HepG2 (cell line): ENCODE measurements at regions not wholly inside any gene's neighbourhood (a gene's known extent, or its start where the extent isn't known, plus 50 kb on each side); places are given as distances from the start of the nearest gene placed in this dataset.

Experiments used
- ATAC-seq: fragments of 200-7000 bp; cut with Tn5 transposase; 3 replicates; pipeline ENCODE4 v1.9.1; 2020; ENCODE audit warnings: mild to moderate bottlenecking, moderate library complexity
- BruUV-seq: library from RNA; stranded (reverse); fragments of 400-500 nt; replicated peaks from 2 replicates; lab custom pipeline; 2021; lab: Mats Ljungman, UMichigan
- CTCF ChIA-PET: fragments of 300-600 bp; formaldehyde crosslinking; extraction: SDS; loops from one replicate; lab custom pipeline; 2021; ENCODE audit warnings: low total read pairs, inconsistent platforms, low intra/inter-chr PET ratio; lab: Yijun Ruan, JAX
- POLR2A ChIA-PET: fragments of 350-600 bp; sonication (Branson Sonifier 250); formaldehyde crosslinking; loops from one replicate; lab custom pipeline; 2020; ENCODE audit warnings: antibody characterized with exemption, inconsistent platforms; lab: Yijun Ruan, JAX
- DNase-seq: peaks from one replicate; pipeline ENCODE4 v3.0.0-alpha.2; 2015; ENCODE audit warnings: low spot score
- FAIRE-seq: peaks from 3 replicates; lab custom pipeline; 2011; peaks lifted over from hg19 to GRCh38; lab: Jason Lieb, UNC
- H2AFZ ChIP-seq: one replicate; pipeline ENCODE4 v1.6.1; 2011; ENCODE audit warnings: low read length, inconsistent platforms
- H3K27ac ChIP-seq: fragments of 300-600 bp; 3 replicates; pipeline ENCODE4 v1.8.0; 2011; ENCODE audit warnings: mixed run types, mild to moderate bottlenecking, mixed read lengths, low read length, inconsistent platforms; ENCODE audit not compliant: insufficient read depth; ENCODE audit errors: extremely low read length
- H3K27me3 ChIP-seq, 2 experiments: fragments of 200-600 bp in 1 of 2; 2 replicates in 1 of 2; 3 replicates in 1 of 2; pipeline versions ENCODE4 v1.6.0 to v1.8.0; 2011; ENCODE audit warnings: low read length in 2 of 2, mild to moderate bottlenecking in 2 of 2, moderate library complexity in 2 of 2, inconsistent platforms in 1 of 2; ENCODE audit not compliant: insufficient read depth in 2 of 2, control insufficient read depth in 1 of 2
- H3K36me3 ChIP-seq, 2 experiments: fragments of 200-600 bp in 1 of 2; replicated peaks in 1 of 2; 2 replicates in 1 of 2; 3 replicates in 1 of 2; pipeline versions ENCODE4 v1.5.1 to v1.8.0; 2011; ENCODE audit warnings: low read length in 2 of 2, inconsistent platforms in 1 of 2; ENCODE audit not compliant: insufficient read depth in 2 of 2, control insufficient read depth in 1 of 2
- H3K4me1 ChIP-seq: 2 replicates; pipeline ENCODE4 v1.5.1; 2012; ENCODE audit warnings: low read length, inconsistent platforms; ENCODE audit not compliant: insufficient read depth
- H3K4me2 ChIP-seq: 2 replicates; pipeline ENCODE4 v1.6.0; 2011; ENCODE audit warnings: low read depth, low read length, inconsistent platforms
- H3K4me3 ChIP-seq, 3 experiments: fragments of 200-600 bp in 1 of 3; sonication (generic), shearing (Covaris generic) in 1 of 3; replicated peaks in 1 of 3; 2 replicates each; pipeline ENCODE4 v1.5.1; 2011 to 2016; ENCODE audit warnings: low read length in 3 of 3, inconsistent platforms in 2 of 3, low read depth in 2 of 3, mild to moderate bottlenecking in 2 of 3, control low read depth in 1 of 3, mixed read lengths in 1 of 3; ENCODE audit not compliant: insufficient read depth in 1 of 3
- H3K79me2 ChIP-seq: one replicate; pipeline ENCODE4 v1.6.1; 2011; ENCODE audit warnings: low read length, inconsistent platforms; ENCODE audit not compliant: insufficient read depth
- H3K9ac ChIP-seq: 2 replicates; pipeline ENCODE4 v1.6.0; 2011; ENCODE audit warnings: mild to moderate bottlenecking, low read depth, low read length, inconsistent platforms; ENCODE audit not compliant: insufficient read depth
- H3K9me3 ChIP-seq: 2 replicates; pipeline ENCODE4 v1.5.1; 2012; ENCODE audit warnings: mild to moderate bottlenecking, low read length
- H4K20me1 ChIP-seq: 2 replicates; pipeline ENCODE4 v1.6.0; 2011; ENCODE audit warnings: inconsistent platforms, mild to moderate bottlenecking, low read length, moderate library complexity; ENCODE audit not compliant: insufficient read depth
- ATF4 ChIP-seq, 2 experiments: fragments of 450-650 bp in 1 of 2; sonication (generic) in 1 of 2; formaldehyde crosslinking; IDR thresholded peaks; 2 replicates each; pipeline versions ENCODE4 v1.5.0 to v1.8.0; 2020 to 2022; ENCODE audit warnings: mild to moderate bottlenecking in 1 of 2, missing genetic modification reagents in 1 of 2
- HMGXB4 ChIP-seq, 2 experiments: sonication (generic) in 1 of 2; formaldehyde crosslinking in 1 of 2; IDR thresholded peaks; 2 replicates each; pipeline versions ENCODE4 v1.4.0 to v1.6.1; 2018 to 2020; ENCODE audit warnings: missing genetic modification reagents in 2 of 2, borderline replicate concordance in 1 of 2, low read depth in 1 of 2, mild to moderate bottlenecking in 1 of 2, missing biosample characterization in 1 of 2
- JUN ChIP-seq: sonication (generic); formaldehyde crosslinking; IDR thresholded peaks from 2 replicates; pipeline ENCODE4 v1.4.0; 2020; ENCODE audit warnings: mild to moderate bottlenecking, missing genetic modification reagents
- NONO ChIP-seq, 2 experiments: fragments of 450-650 bp in 1 of 2; sonication (generic) in 1 of 2; formaldehyde crosslinking in 1 of 2; IDR thresholded peaks in 1 of 2; conservative IDR thresholded peaks in 1 of 2; 2 replicates each; pipeline versions ENCODE4 v1.6.1 to v1.8.0; 2017 to 2022; ENCODE audit warnings: mild to moderate bottlenecking in 1 of 2, missing genetic modification reagents in 1 of 2, moderate library complexity in 1 of 2
- NR2F1 ChIP-seq, 2 experiments: fragments of 450-650 bp in 1 of 2; formaldehyde crosslinking in 1 of 2; IDR thresholded peaks; 2 replicates each; pipeline versions ENCODE4 v1.5.0 to v1.6.1; 2016 to 2020; ENCODE audit warnings: mild to moderate bottlenecking in 1 of 2, missing compliant biosample characterization in 1 of 2, missing genetic modification reagents in 1 of 2, moderate library complexity in 1 of 2
- SIN3B ChIP-seq: fragments of 150-350 bp; IDR thresholded peaks from 2 replicates; pipeline ENCODE4 v1.6.1; 2014; ENCODE audit warnings: low read length
- YEATS4 ChIP-seq: sonication (generic); formaldehyde crosslinking; IDR thresholded peaks from 2 replicates; pipeline ENCODE4 v1.4.0; 2020; ENCODE audit warnings: missing genetic modification reagents, borderline replicate concordance
- ZFP41 ChIP-seq: sonication (generic); formaldehyde crosslinking; IDR thresholded peaks from 2 replicates; pipeline ENCODE4 v1.4.0; 2020; ENCODE audit warnings: mild to moderate bottlenecking, missing genetic modification reagents, borderline replicate concordance
- ZNF562 ChIP-seq: sonication (generic); formaldehyde crosslinking; IDR thresholded peaks from 2 replicates; pipeline ENCODE4 v1.8.0; 2022; ENCODE audit warnings: missing genetic modification reagents, borderline replicate concordance
- ZNF7 ChIP-seq: IDR thresholded peaks from 2 replicates; pipeline ENCODE4 v1.6.1; 2016; ENCODE audit warnings: missing biosample characterization, missing genetic modification reagents
- ZNF841 ChIP-seq: sonication (generic); formaldehyde crosslinking; IDR thresholded peaks from 2 replicates; pipeline ENCODE4 v1.8.1; 2023; ENCODE audit warnings: missing genetic modification reagents, borderline replicate concordance
- WGBS: methylation state at CpG from one replicate; pipeline ENCODE4 v1.1.6; 2017; ENCODE audit warnings: low lambda C conversion rate; 5-methylcytosine and 5-hydroxymethylcytosine counted together
- in situ Hi-C: cut with HindIII; loops from 2 replicates; pipeline ENCODE4 v1.10.0; 2017; ENCODE audit warnings: low pct_unique_long_range_greater_than_20kb; ENCODE audit not compliant: extremely low pct_ligation_motif_present
- intact Hi-C: fragments of 100-400 bp; cut with micrococcal nuclease; formaldehyde crosslinking; loops from one replicate; pipeline ENCODE4 v1.10.0; 2022; ENCODE audit not compliant: unreplicated experiment
- TF ChIP-seq, protein P1 (sequence below): sonication (generic); formaldehyde crosslinking; IDR thresholded peaks from 2 replicates; pipeline ENCODE4 v1.5.0; 2020; ENCODE audit warnings: mild to moderate bottlenecking, missing genetic modification reagents, borderline replicate concordance

- no peak for TF ChIP-seq HMGXB4 (CRISPR knock-in tag; IDR thresholded peaks at IDR 0.05; ENCODE audit: borderline replicate concordance in 1 of 2, low read depth in 1 of 2)
- TF ChIP-seq YEATS4 (CRISPR knock-in tag) = no peak
- no peak for TF ChIP-seq SIN3B
- TF ChIP-seq NR2F1 (CRISPR knock-in tag; IDR thresholded peaks at IDR 0.05) = no peak
- no peak for TF ChIP-seq ZNF562 (CRISPR knock-in tag)
- TF ChIP-seq ZFP41 (CRISPR knock-in tag) = no peak
- TF ChIP-seq ATF4 (CRISPR knock-in tag; IDR thresholded peaks at IDR 0.05) = no peak
- no peak for TF ChIP-seq ZNF7 (CRISPR knock-in tag)
Measured at GRCh38 chr3:170739410-170739809, 130.6 kb downstream of the RPL22L1 start (continued).

- no peaks in the 10 kb centered on the region for H3K36me3 ChIP-seq
- intact Hi-C loops (no loop called here), in situ Hi-C loops (no loop called here)
- H3K27me3 ChIP-seq = peaks cover 0 to 3% of the 10 kb centered on the region in 2 experiments; a peak in 2 of 5 replicates
- no peak overlapping the region for H3K9ac ChIP-seq
- no peaks in the 10 kb centered on the region for H3K79me2 ChIP-seq
- 11% methylated on average over 3 of the region's 3 CpGs for WGBS
- CTCF ChIA-PET = no interaction called here
- H4K20me1 ChIP-seq = no peaks in the 10 kb centered on the region
- no peak overlapping the region for H2AFZ ChIP-seq
- H3K4me1 ChIP-seq = no peaks in the 10 kb centered on the region
- no TSS peak for BruUV-seq
- no peaks in the 10 kb centered on the region for H3K9me3 ChIP-seq
- no peak for FAIRE-seq
- H3K4me2 ChIP-seq = no peak overlapping the region
- H3K4me3 ChIP-seq = no peak overlapping the region
- ATAC-seq = no peak
- no peak for DNase-seq
- POLR2A ChIA-PET = no interaction called here
- no peak overlapping the region for H3K27ac ChIP-seq
- TF ChIP-seq, protein P1, sequence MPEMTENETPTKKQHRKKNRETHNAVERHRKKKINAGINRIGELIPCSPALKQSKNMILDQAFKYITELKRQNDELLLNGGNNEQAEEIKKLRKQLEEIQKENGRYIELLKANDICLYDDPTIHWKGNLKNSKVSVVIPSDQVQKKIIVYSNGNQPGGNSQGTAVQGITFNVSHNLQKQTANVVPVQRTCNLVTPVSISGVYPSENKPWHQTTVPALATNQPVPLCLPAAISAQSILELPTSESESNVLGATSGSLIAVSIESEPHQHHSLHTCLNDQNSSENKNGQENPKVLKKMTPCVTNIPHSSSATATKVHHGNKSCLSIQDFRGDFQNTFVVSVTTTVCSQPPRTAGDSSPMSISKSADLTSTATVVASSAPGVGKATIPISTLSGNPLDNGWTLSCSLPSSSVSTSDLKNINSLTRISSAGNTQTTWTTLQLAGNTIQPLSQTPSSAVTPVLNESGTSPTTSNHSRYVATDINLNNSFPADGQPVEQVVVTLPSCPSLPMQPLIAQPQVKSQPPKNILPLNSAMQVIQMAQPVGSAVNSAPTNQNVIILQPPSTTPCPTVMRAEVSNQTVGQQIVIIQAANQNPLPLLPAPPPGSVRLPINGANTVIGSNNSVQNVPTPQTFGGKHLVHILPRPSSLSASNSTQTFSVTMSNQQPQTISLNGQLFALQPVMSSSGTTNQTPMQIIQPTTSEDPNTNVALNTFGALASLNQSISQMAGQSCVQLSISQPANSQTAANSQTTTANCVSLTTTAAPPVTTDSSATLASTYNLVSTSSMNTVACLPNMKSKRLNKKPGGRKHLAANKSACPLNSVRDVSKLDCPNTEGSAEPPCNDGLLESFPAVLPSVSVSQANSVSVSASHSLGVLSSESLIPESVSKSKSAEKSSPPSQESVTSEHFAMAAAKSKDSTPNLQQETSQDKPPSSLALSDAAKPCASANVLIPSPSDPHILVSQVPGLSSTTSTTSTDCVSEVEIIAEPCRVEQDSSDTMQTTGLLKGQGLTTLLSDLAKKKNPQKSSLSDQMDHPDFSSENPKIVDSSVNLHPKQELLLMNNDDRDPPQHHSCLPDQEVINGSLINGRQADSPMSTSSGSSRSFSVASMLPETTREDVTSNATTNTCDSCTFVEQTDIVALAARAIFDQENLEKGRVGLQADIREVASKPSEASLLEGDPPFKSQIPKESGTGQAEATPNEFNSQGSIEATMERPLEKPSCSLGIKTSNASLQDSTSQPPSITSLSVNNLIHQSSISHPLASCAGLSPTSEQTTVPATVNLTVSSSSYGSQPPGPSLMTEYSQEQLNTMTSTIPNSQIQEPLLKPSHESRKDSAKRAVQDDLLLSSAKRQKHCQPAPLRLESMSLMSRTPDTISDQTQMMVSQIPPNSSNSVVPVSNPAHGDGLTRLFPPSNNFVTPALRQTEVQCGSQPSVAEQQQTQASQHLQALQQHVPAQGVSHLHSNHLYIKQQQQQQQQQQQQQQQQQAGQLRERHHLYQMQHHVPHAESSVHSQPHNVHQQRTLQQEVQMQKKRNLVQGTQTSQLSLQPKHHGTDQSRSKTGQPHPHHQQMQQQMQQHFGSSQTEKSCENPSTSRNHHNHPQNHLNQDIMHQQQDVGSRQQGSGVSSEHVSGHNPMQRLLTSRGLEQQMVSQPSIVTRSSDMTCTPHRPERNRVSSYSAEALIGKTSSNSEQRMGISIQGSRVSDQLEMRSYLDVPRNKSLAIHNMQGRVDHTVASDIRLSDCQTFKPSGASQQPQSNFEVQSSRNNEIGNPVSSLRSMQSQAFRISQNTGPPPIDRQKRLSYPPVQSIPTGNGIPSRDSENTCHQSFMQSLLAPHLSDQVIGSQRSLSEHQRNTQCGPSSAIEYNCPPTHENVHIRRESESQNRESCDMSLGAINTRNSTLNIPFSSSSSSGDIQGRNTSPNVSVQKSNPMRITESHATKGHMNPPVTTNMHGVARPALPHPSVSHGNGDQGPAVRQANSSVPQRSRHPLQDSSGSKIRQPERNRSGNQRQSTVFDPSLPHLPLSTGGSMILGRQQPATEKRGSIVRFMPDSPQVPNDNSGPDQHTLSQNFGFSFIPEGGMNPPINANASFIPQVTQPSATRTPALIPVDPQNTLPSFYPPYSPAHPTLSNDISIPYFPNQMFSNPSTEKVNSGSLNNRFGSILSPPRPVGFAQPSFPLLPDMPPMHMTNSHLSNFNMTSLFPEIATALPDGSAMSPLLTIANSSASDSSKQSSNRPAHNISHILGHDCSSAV (CRISPR knock-in tag) = no peak
- TF ChIP-seq NONO (IDR thresholded peaks at IDR 0.05) (no peak), NONO (CRISPR knock-in tag; conservative IDR thresholded peaks at IDR 0.05) (no peak), ZNF841 (CRISPR knock-in tag) (no peak), JUN (CRISPR knock-in tag) (no peak)
Measured at GRCh38 chr3:170738766-170739165, 131.2 kb downstream of the RPL22L1 start.
